DMS79 treated with DMSO at 0.1 percent for 48 hours (cell line): ENCODE measurements at regions not wholly inside any gene's neighbourhood (a gene's known extent, or its start where the extent isn't known, plus 50 kb on each side); places are given as distances from the start of the nearest gene placed in this dataset.
"Not testable (repeated sequence)": the region's sequence is repeated elsewhere in the genome, so short reads cannot be mapped to it uniquely, and the experiment has no call there.

Experiments used
- DNase-seq: peaks from one replicate; lab custom pipeline; 2025; lab: John Stamatoyannopoulos, UW

- no peak for DNase-seq
These were observed 105.9 kb downstream of the SLC17A6 start for GRCh38 chr11:22444076-22444475.

DNA sequence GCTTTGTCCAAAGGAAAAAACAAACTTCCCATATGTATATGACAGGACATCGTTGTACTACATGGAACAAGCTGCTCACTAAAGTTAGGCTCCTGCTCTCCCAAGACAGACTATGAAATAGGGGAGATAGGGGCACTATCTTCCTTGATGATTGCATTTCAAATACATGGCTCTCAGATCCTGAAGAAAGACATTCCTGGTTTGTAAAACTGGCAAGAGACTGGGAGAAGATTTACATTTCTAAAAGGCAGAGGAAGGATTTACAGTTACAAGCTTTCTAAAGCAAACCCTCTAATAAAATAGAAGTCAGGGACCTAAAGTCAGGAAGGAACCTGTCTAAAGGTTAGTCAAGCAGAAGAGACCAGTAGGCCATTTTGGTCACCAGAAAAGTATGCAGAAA lies 103.7 kb downstream of the SLC17A6 start:
- DNase-seq, result no peak

DNA sequence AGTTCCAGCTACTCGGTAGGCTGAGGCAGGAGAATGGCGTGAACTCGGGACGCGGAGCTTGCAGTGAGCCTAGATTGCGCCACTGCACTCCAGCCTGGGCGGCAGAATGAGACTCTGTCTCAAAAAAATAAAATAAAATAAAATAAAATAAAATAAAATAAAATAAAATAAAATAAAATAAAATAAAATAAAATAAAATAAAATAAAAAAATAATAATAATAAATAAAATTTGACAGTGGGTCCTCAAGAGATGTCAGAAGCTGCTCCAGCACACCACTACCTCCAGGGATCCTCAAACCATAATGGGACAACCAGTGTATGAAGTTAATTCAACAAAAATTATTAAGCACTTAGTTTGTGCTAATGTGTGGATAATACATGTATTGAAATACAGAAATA lies 97.4 kb downstream of the SLC17A6 start:
- not testable (repeated sequence) for DNase-seq

DNA sequence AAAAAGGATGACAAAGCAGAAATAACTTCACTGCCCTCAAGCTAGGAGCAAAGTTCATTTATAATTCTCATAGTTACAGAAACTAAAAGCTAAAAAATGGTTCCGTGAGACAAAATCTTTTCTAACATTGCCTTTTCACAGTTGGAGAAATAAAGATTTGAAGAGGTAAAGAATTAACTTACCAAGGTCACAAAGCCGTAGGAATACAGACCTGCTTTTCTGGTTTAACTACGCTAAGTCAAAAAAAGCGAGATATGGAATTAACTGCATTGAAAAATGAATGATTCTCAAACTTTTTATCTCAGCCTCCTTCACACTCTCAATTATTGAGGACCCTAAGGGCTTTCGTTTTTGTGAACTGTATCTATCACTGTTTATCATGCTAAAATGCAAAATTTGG lies 95.3 kb downstream of the SLC17A6 start:
- DNase-seq, result peak; percentile 25

- DNase-seq, result no peak
These were observed 94.9 kb downstream of the SLC17A6 start for GRCh38 chr11:22433094-22433455.

DNA sequence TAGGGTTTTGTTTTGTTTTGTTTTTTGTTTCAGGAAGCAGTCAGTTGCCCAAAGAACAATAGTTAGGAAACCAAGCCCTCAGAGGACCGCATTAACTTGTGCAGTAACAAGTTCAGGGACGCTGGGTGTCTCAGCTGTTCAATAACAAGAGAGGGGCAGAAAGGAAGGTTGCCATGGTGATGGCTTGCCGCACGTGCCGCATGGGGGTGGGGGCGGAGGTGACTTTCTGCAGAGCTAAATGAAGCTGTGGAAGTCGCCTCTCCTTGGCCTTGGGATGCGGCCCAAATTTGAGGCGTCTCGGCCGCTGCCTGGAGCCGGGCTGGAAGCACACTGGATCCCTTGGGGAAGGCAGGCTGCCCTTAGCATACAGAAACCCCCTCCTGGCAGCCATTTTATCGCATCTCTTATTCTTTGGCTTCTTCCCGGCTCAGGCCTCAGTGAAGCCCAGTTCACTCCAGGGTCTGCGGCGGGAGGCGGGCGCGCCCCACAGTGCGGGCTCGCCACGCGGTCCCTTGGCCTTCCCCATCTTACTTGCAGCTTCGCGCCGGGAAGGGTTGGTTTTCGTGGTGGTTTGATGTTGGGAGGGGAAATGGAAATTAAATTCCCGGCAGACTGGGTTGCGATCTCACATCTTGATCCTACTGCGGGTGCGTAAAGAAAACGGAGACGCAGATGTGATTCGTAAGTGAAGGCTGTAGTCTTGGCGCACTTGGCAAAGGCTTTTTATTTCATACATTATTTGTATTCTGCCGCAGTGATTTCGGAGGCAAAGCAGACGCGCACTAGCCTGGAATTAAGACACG lies 94.3 kb downstream of the SLC17A6 start:
- DNase-seq, result peak; percentile 91

GRCh38 chr11:22431106-22431505 lies 92.9 kb downstream of the SLC17A6 start:
- DNase-seq, result peak; percentile 98

GRCh38 chr11:22430639-22431038 lies 92.5 kb downstream of the SLC17A6 start:
- DNase-seq, result peak; percentile 89

DNA sequence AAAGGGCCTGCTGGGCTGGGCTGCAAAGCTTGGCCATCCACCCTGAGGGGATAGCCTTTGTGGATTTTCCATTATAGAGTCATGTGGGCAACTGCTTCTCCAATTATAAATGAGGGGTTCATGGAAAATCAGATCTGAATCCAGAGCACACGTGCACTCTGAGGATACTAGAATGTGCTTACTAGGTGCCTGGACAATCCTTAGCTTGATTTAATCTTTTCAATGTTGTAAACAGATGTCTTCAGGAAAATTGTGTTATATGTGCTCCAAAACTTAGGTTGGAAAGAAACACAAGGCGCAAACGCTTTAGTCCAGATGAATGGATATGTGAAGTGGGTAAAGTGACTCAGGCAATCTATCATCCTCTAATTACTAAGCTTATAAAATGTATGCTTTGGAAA lies 92.0 kb downstream of the SLC17A6 start:
- peak; percentile 96 for DNase-seq
